SU-DHL-6 (cell line): ENCODE measurements at regions not wholly inside any gene's neighbourhood (a gene's known extent, or its start where the extent isn't known, plus 50 kb on each side); places are given as distances from the start of the nearest gene placed in this dataset.

Experiments
- H2AFZ ChIP-seq: fragments of 200-600 bp; sonication (generic); 2 replicates; pipeline ENCODE4 v1.6.1; 2014; ENCODE audit warnings: low read depth, mild to moderate bottlenecking, moderate library complexity, mixed read lengths, antibody characterized with exemption, low read length; ENCODE audit not compliant: severe bottlenecking
- H3F3A ChIP-seq: fragments of 200-600 bp; shearing (Covaris generic); 2 replicates; pipeline ENCODE4 v1.6.0; 2016; ENCODE audit warnings: antibody characterized with exemption, mild to moderate bottlenecking; ENCODE audit not compliant: insufficient read depth
- H3K27ac ChIP-seq: fragments of 200-600 bp; sonication (generic); 2 replicates; pipeline ENCODE4 v1.5.1; 2016; ENCODE audit warnings: low read depth, mild to moderate bottlenecking, low read length, moderate library complexity, mixed read lengths
- H3K27me3 ChIP-seq: fragments of 200-600 bp; sonication (generic), shearing (Covaris generic); 2 replicates; pipeline ENCODE4 v1.6.0; 2014; ENCODE audit warnings: mild to moderate bottlenecking, low read length
- H3K36me3 ChIP-seq: fragments of 200-600 bp; sonication (generic); 2 replicates; pipeline ENCODE4 v1.6.1; 2014; ENCODE audit warnings: mild to moderate bottlenecking, low read length, mixed read lengths
- H3K4me2 ChIP-seq: fragments of 300-600, 200-600 bp; shearing (Covaris generic), sonication (generic); 2 replicates; pipeline ENCODE4 v1.6.0; 2014; ENCODE audit warnings: low read length, low read depth, mild to moderate bottlenecking; ENCODE audit not compliant: poor library complexity, severe bottlenecking
- H3K4me3 ChIP-seq: fragments of 200-600 bp; sonication (generic); 2 replicates; pipeline ENCODE4 v1.5.1; 2014; ENCODE audit warnings: antibody characterized with exemption, low read length, mild to moderate bottlenecking, mixed read lengths; ENCODE audit not compliant: insufficient read depth, poor library complexity, severe bottlenecking
- H3K79me2 ChIP-seq: fragments of 200-600 bp; sonication (generic); 2 replicates; pipeline ENCODE4 v1.6.1; 2014; ENCODE audit warnings: mild to moderate bottlenecking, low read length, moderate library complexity; ENCODE audit not compliant: insufficient read depth
- H3K9ac ChIP-seq: fragments of 200-600 bp; sonication (generic); 2 replicates; pipeline ENCODE4 v1.7.0; 2014; ENCODE audit warnings: mild to moderate bottlenecking, low read length
- H3K9me2 ChIP-seq: fragments of 200-600 bp; sonication (generic); replicated peaks from 2 replicates; pipeline ENCODE4 v1.6.1; 2014; ENCODE audit warnings: low read length; ENCODE audit not compliant: insufficient read depth
- H3K9me3 ChIP-seq: fragments of 200-600 bp; sonication (generic); 2 replicates; pipeline ENCODE4 v1.6.1; 2014; ENCODE audit warnings: low read length, mixed read lengths; ENCODE audit not compliant: insufficient read depth
- H4K20me1 ChIP-seq: fragments of 200-600 bp; sonication (generic); 2 replicates; pipeline ENCODE4 v1.6.1; 2014; ENCODE audit warnings: low read depth, mild to moderate bottlenecking, antibody characterized with exemption, low read length, moderate library complexity, mixed read lengths
- CTCF ChIP-seq: fragments of 200-600 bp; sonication (generic); IDR thresholded peaks from one replicate; pipeline ENCODE4 v1.5.1; 2017; ENCODE audit warnings: antibody characterized with exemption, mild to moderate bottlenecking, low read length, moderate library complexity; ENCODE audit not compliant: insufficient read depth, poor library complexity, severe bottlenecking
- EZH2phosphoT487 ChIP-seq: fragments of 200-600 bp; sonication (generic), shearing (Covaris generic); conservative IDR thresholded peaks from 2 replicates; pipeline ENCODE4 v1.6.1; 2018; ENCODE audit warnings: mild to moderate bottlenecking, antibody characterized with exemption, low read length, moderate library complexity, mixed read lengths

- Histone ChIP-seq H3K36me3 (no peaks in the 10 kb centered on the region), H3K9me3 (no peaks in the 10 kb centered on the region), H3K27ac (no peak overlapping the region), H3F3A (no peaks in the 10 kb centered on the region), H3K79me2 (no peaks in the 10 kb centered on the region), H4K20me1 (no peaks in the 10 kb centered on the region), H3K4me2 (no peak overlapping the region), H3K9me2 (no peaks in the 10 kb centered on the region), H3K27me3 (no peaks in the 10 kb centered on the region), H3K9ac (no peak overlapping the region), H3K4me3 (no peak overlapping the region), H2AFZ (no peak overlapping the region)
- TF ChIP-seq EZH2phosphoT487 (no peak), CTCF (no peak)
Measured at GRCh38 chr5:125793470-125793869, 629.7 kb upstream of the GRAMD2B start.

GRCh38 chr5:125794922-125795321 is 628.3 kb upstream of the GRAMD2B start:
- Histone ChIP-seq H3K9me3 (no peaks in the 10 kb centered on the region), H3K4me3 (no peak overlapping the region), H3K27ac (no peak overlapping the region), H4K20me1 (no peaks in the 10 kb centered on the region), H3K79me2 (no peaks in the 10 kb centered on the region), H3K4me2 (no peak overlapping the region), H3K9ac (no peak overlapping the region), H3F3A (no peaks in the 10 kb centered on the region), H3K27me3 (no peaks in the 10 kb centered on the region), H2AFZ (no peak overlapping the region), H3K9me2 (no peaks in the 10 kb centered on the region), H3K36me3 (no peaks in the 10 kb centered on the region)
- no peak for TF ChIP-seq EZH2phosphoT487
- no peak for TF ChIP-seq CTCF

GRCh38 chr5:125798307-125798706 is 624.9 kb upstream of the GRAMD2B start:
- no peak for TF ChIP-seq CTCF
- TF ChIP-seq EZH2phosphoT487, result no peak
- H3K9me3 ChIP-seq, result no peaks in the 10 kb centered on the region
- no peaks in the 10 kb centered on the region for H3K27me3 ChIP-seq
- H3K27ac ChIP-seq, result no peak overlapping the region
- no peak overlapping the region for H2AFZ ChIP-seq
- no peaks in the 10 kb centered on the region for H3K36me3 ChIP-seq
- no peaks in the 10 kb centered on the region for H3K79me2 ChIP-seq
- no peak overlapping the region for H3K4me3 ChIP-seq
- H3K4me2 ChIP-seq, result no peak overlapping the region
- H3K9me2 ChIP-seq, result no peaks in the 10 kb centered on the region
- H4K20me1 ChIP-seq, result no peaks in the 10 kb centered on the region
- H3F3A ChIP-seq, result no peaks in the 10 kb centered on the region
- no peak overlapping the region for H3K9ac ChIP-seq
